ENCODE measurements at regions not wholly inside any gene's neighbourhood (a gene's known extent, or its start where the extent isn't known, plus 50 kb on each side); places are given as distances from the start of the nearest gene placed in this dataset.

DNA sequence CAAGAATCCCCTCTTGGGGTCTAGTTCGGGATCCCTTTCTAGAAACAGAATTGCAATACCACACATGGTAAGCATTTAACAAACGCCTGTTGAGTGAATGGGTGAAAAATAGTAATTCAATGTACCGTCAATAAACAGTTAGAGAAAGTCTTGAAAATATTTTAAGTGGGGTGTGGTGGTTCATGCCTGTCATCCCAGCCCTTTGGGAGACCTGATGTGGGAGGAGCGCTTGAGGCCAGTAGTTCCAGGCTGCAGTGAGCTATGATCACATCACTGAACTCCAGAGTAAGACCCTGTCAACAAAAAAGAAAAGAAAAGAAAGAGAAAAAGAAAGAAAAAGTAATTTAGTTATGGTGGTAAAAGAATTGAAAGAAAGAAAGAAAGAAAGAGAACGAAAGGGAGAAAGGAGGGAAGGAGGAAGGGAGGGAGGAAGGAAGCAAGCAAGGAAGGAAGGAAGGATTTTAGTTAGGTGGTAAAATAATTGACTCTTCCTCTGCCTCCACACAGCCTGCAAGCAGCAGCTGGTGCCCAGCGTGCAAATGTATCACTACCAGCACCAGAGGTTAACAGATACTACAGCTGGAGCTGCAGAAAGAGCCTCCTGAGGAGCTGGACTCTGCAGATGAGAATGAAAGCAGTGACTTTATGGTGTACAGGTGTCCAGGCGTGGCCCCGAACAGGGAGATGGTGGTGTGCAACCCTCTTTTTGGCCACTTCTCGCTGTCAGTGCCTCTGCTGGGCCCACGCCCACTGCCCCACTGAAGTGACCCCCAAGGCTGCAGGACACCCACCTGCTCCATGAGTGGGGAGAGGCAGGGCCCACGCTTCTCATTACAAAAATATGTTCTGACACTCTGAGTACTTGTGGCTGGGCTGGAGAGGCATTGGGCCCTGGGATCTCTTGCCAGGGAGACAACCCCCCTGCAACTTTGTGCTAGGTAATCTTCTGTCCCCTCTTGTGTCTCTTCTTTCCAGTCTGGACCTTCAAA is 135.4 kb downstream of the BAMBI start:
- peaks cover 8% of the 10 kb centered on the region in 2 donors for H3K27me3 Mint-ChIP-seq
- ChIA-PET CTCF (ENCODE audit: partially characterized antibody) (no interaction called here), POLR2A (ENCODE audit: partially characterized antibody) (no interaction called here)
- H3K27ac ChIP-seq (ENCODE audit: low read depth, low read length), result no peak overlapping the region
- peaks cover 0 to 5% (median 0%) of the 10 kb centered on the region in 8 donors for H3K9me3 Mint-ChIP-seq
- H3K27me3 ChIP-seq (ENCODE audit: insufficient read depth, low read length), result no peaks in the 10 kb centered on the region
- no peak overlapping the region for H3K27ac Mint-ChIP-seq
- intact Hi-C loops (cut with micrococcal nuclease), result no loop called here
- no peaks in the 10 kb centered on the region for H3K4me1 ChIP-seq (ENCODE audit: insufficient read depth, low read length)
- H3K4me3 ChIP-seq (ENCODE audit: low read length in 2 of 2), result no peak overlapping the region
- H3K9me3 ChIP-seq (ENCODE audit: control insufficient read depth in 1 of 2, low read length in 2 of 2), result no peaks in the 10 kb centered on the region
- DNase-seq, result no peak
- no peak overlapping the region for H3K4me3 Mint-ChIP-seq
- no peaks in the 10 kb centered on the region for H3K36me3 Mint-ChIP-seq
- H3K36me3 ChIP-seq (ENCODE audit: insufficient read depth, low read length), result no peaks in the 10 kb centered on the region
- peaks cover 0 to 4% (median 0%) of the 10 kb centered on the region in 4 donors for H3K4me1 Mint-ChIP-seq

DNA sequence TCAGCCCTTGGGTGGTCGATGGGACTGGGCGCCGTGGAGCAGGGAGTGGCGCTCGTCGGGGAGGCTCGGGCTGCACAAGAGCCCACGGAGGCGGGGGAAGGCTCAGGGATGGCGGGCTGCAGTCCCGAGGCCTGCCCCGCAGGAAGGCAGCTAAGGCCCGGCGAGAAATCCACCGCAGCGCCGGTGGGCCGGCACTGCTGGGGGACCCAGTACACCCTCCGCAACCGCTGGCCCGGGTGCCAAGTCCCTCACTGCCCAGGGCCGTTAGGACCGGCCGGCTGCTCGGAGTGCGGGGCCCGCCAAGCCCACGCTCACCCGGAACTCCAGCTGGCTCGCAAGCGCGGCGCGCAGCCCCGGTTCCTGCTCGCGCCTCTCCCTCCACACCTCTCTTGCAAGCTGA is 138.4 kb downstream of the BAMBI start:
- Histone ChIP-seq H3K36me3 (ENCODE audit: insufficient read depth, low read length) (no peaks in the 10 kb centered on the region), H3K4me3 (ENCODE audit: low read length in 2 of 2) (no peak overlapping the region), H3K27me3 (ENCODE audit: insufficient read depth, low read length) (peaks cover 3% of the 10 kb centered on the region), H3K9me3 (ENCODE audit: control insufficient read depth in 1 of 2, low read length in 2 of 2) (no peaks in the 10 kb centered on the region), H3K27ac (ENCODE audit: low read depth, low read length) (no peak overlapping the region), H3K4me1 (ENCODE audit: insufficient read depth, low read length) (no peaks in the 10 kb centered on the region)
- no peak overlapping the region for H3K4me3 Mint-ChIP-seq
- no peaks in the 10 kb centered on the region for H3K36me3 Mint-ChIP-seq
- no peak overlapping the region for H3K27ac Mint-ChIP-seq
- CTCF ChIA-PET (ENCODE audit: partially characterized antibody), result no interaction called here
- DNase-seq, result no peak
- POLR2A ChIA-PET (ENCODE audit: partially characterized antibody), result no interaction called here
- H3K27me3 Mint-ChIP-seq, result peaks cover 0 to 2% of the 10 kb centered on the region in 2 donors
- peaks cover 0 to 6% (median 0%) of the 10 kb centered on the region in 8 donors for H3K9me3 Mint-ChIP-seq
- intact Hi-C loops (cut with micrococcal nuclease), result no loop called here
- H3K4me1 Mint-ChIP-seq, result no peaks in the 10 kb centered on the region

- Histone ChIP-seq H3K9me3 (ENCODE audit: control insufficient read depth in 1 of 2, low read length in 2 of 2) (no peaks in the 10 kb centered on the region), H3K4me1 (ENCODE audit: insufficient read depth, low read length) (no peaks in the 10 kb centered on the region), H3K36me3 (ENCODE audit: insufficient read depth, low read length) (no peaks in the 10 kb centered on the region), H3K27ac (ENCODE audit: low read depth, low read length) (no peak overlapping the region), H3K4me3 (ENCODE audit: low read length in 2 of 2) (no peak overlapping the region), H3K27me3 (ENCODE audit: insufficient read depth, low read length) (peaks cover 3% of the 10 kb centered on the region)
- intact Hi-C loops (cut with micrococcal nuclease), result no loop called here
- POLR2A ChIA-PET (ENCODE audit: partially characterized antibody), result no interaction called here
- peaks cover 0 to 3% of the 10 kb centered on the region in 2 donors for H3K27me3 Mint-ChIP-seq
- no peaks in the 10 kb centered on the region for H3K36me3 Mint-ChIP-seq
- no peak for DNase-seq
- no peak overlapping the region for H3K4me3 Mint-ChIP-seq
- CTCF ChIA-PET (ENCODE audit: partially characterized antibody), result no interaction called here
- no peak overlapping the region for H3K27ac Mint-ChIP-seq
- H3K9me3 Mint-ChIP-seq, result peaks cover 0 to 6% (median 0%) of the 10 kb centered on the region in 8 donors
- no peaks in the 10 kb centered on the region for H3K4me1 Mint-ChIP-seq
These were observed 145.6 kb downstream of the BAMBI start for GRCh38 chr10:28822719-28823464.

GRCh38 chr10:28823501-28824075 is 146.3 kb downstream of the BAMBI start:
- Mint-ChIP-seq H3K27ac (no peak overlapping the region), H3K36me3 (no peaks in the 10 kb centered on the region), H3K4me3 (no peak overlapping the region), H3K27me3 (peaks cover 0 to 3% of the 10 kb centered on the region in 2 donors), H3K4me1 (no peaks in the 10 kb centered on the region), H3K9me3 (peaks cover 0 to 6% (median 0%) of the 10 kb centered on the region in 8 donors)
- intact Hi-C loops (cut with micrococcal nuclease), result no loop called here
- Histone ChIP-seq H3K9me3 (ENCODE audit: control insufficient read depth in 1 of 2, low read length in 2 of 2) (no peaks in the 10 kb centered on the region), H3K27ac (ENCODE audit: low read depth, low read length) (no peak overlapping the region), H3K4me3 (ENCODE audit: low read length in 2 of 2) (no peak overlapping the region), H3K4me1 (ENCODE audit: insufficient read depth, low read length) (no peaks in the 10 kb centered on the region), H3K36me3 (ENCODE audit: insufficient read depth, low read length) (no peaks in the 10 kb centered on the region), H3K27me3 (ENCODE audit: insufficient read depth, low read length) (peaks cover 3% of the 10 kb centered on the region)
- ChIA-PET POLR2A (ENCODE audit: partially characterized antibody) (no interaction called here), CTCF (ENCODE audit: partially characterized antibody) (no interaction called here)
- no peak for DNase-seq

GRCh38 chr10:28833313-28833712 is 156.0 kb downstream of the BAMBI start:
- H3K27ac Mint-ChIP-seq, result no peak overlapping the region
- H3K36me3 Mint-ChIP-seq, result no peaks in the 10 kb centered on the region
- intact Hi-C loops (cut with micrococcal nuclease), result no loop called here
- H3K9me3 ChIP-seq (ENCODE audit: control insufficient read depth in 1 of 2, low read length in 2 of 2), result no peaks in the 10 kb centered on the region
- DNase-seq, result no peak
- H3K4me1 ChIP-seq (ENCODE audit: insufficient read depth, low read length), result no peaks in the 10 kb centered on the region
- no peaks in the 10 kb centered on the region for H3K4me1 Mint-ChIP-seq
- H3K27ac ChIP-seq (ENCODE audit: low read depth, low read length), result no peak overlapping the region
- CTCF ChIA-PET (ENCODE audit: partially characterized antibody), result no interaction called here
- H3K4me3 ChIP-seq (ENCODE audit: low read length in 2 of 2), result no peak overlapping the region
- peaks cover 2 to 6% of the 10 kb centered on the region in 2 donors for H3K27me3 Mint-ChIP-seq
- POLR2A ChIA-PET (ENCODE audit: partially characterized antibody), result no interaction called here
- H3K27me3 ChIP-seq (ENCODE audit: insufficient read depth, low read length), result no peaks in the 10 kb centered on the region
- peaks cover 0 to 3% (median 0%) of the 10 kb centered on the region in 8 donors for H3K9me3 Mint-ChIP-seq
- H3K4me3 Mint-ChIP-seq, result no peak overlapping the region
- no peaks in the 10 kb centered on the region for H3K36me3 ChIP-seq (ENCODE audit: insufficient read depth, low read length)

GRCh38 chr10:28836435-28836743 is 159.1 kb downstream of the BAMBI start:
- H3K4me1 ChIP-seq (ENCODE audit: insufficient read depth, low read length), result no peaks in the 10 kb centered on the region
- no peak overlapping the region for H3K27ac ChIP-seq (ENCODE audit: low read depth, low read length)
- no peaks in the 10 kb centered on the region for H3K9me3 ChIP-seq (ENCODE audit: control insufficient read depth in 1 of 2, low read length in 2 of 2)
- Mint-ChIP-seq H3K9me3 (no peaks in the 10 kb centered on the region), H3K36me3 (no peaks in the 10 kb centered on the region), H3K27ac (peak overlapping the region in 1 of 7 donors; percentile 30), H3K4me1 (no peaks in the 10 kb centered on the region), H3K4me3 (no peak overlapping the region), H3K27me3 (peaks cover 2 to 11% of the 10 kb centered on the region in 2 donors)
- no peak overlapping the region for H3K4me3 ChIP-seq (ENCODE audit: low read length in 2 of 2)
- ChIA-PET CTCF (ENCODE audit: partially characterized antibody) (no interaction called here), POLR2A (ENCODE audit: partially characterized antibody) (no interaction called here)
- intact Hi-C loops (cut with micrococcal nuclease), result no loop called here
- no peak for DNase-seq
- no peaks in the 10 kb centered on the region for H3K36me3 ChIP-seq (ENCODE audit: insufficient read depth, low read length)
- H3K27me3 ChIP-seq (ENCODE audit: insufficient read depth, low read length), result no peaks in the 10 kb centered on the region

GRCh38 chr10:28837613-28838390 is 160.5 kb downstream of the BAMBI start:
- ChIA-PET POLR2A (ENCODE audit: partially characterized antibody) (no interaction called here), CTCF (ENCODE audit: partially characterized antibody) (no interaction called here)
- no peaks in the 10 kb centered on the region for H3K9me3 ChIP-seq (ENCODE audit: control insufficient read depth in 1 of 2, low read length in 2 of 2)
- H3K27ac Mint-ChIP-seq, result no peak overlapping the region
- no peaks in the 10 kb centered on the region for H3K4me1 Mint-ChIP-seq
- no peaks in the 10 kb centered on the region for H3K27me3 ChIP-seq (ENCODE audit: insufficient read depth, low read length)
- H3K9me3 Mint-ChIP-seq, result no peaks in the 10 kb centered on the region
- H3K4me3 ChIP-seq (ENCODE audit: low read length in 2 of 2), result no peak overlapping the region
- H3K36me3 ChIP-seq (ENCODE audit: insufficient read depth, low read length), result no peaks in the 10 kb centered on the region
- H3K27me3 Mint-ChIP-seq, result peaks cover 1 to 8% of the 10 kb centered on the region in 2 donors
- no peak for DNase-seq
- H3K4me3 Mint-ChIP-seq, result no peak overlapping the region
- H3K4me1 ChIP-seq (ENCODE audit: insufficient read depth, low read length), result no peaks in the 10 kb centered on the region
- intact Hi-C loops (cut with micrococcal nuclease), result no loop called here
- no peaks in the 10 kb centered on the region for H3K36me3 Mint-ChIP-seq
- H3K27ac ChIP-seq (ENCODE audit: low read depth, low read length), result no peak overlapping the region

Measured in CD4-positive, alpha-beta memory T cell (primary cell).